GM19324 (cell line): ENCODE measurements at regions not wholly inside any gene's neighbourhood (a gene's known extent, or its start where the extent isn't known, plus 50 kb on each side); places are given as distances from the start of the nearest gene placed in this dataset.
"Not testable (repeated sequence)": the region's sequence is repeated elsewhere in the genome, so short reads cannot be mapped to it uniquely, and the experiment has no call there.

ENCODE experiments used
- ATAC-seq: cut with Tn5 transposase; IDR thresholded peaks from one replicate; pipeline ENCODE4 v1.9.1; 2021; ENCODE audit warnings: mild to moderate bottlenecking, moderate library complexity; ENCODE audit not compliant: unreplicated experiment, low FRiP score

DNA sequence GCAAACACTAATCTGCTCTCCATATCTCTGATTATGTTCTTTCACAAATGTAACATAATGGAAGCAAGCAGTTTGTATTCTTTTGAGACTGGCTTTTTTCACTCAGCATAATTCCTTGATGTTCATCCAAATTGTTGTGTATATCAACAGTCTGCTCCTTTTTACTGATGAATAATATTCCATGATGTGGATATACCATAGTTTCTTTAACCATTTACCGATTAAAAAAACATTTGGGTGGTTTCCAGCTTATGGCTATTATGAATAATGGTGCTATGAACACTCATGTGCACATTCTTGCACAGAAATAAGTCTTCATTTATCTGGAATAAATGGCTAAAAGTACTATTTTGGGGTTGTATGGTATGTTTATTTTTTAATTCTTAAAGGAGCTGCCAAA, 708.9 kb downstream of the RFPL4B start:
- ATAC-seq: no peak

DNA sequence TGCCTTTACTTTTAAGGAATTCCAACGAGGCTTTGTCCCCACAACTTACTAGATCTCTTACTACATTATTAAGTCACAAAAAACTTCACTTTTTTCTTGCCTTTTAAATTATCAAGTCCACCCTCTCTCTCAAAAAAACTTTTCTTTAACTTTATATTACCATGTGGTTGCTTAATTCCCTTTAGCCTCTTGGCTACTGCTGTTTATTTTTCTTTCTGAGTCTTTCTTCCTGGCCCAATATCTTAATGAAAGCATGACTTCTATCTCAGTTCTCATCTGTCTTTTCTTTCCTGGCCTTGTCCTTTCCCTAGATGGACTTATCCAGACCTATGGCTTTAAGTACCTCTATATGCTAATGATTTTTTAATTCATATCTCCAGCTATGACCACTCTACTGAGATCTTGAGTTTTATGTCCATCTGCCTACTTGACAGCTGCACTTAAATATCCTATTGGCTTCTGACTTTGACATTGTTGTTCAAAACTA, 710.5 kb downstream of the RFPL4B start:
- ATAC-seq: no peak

DNA sequence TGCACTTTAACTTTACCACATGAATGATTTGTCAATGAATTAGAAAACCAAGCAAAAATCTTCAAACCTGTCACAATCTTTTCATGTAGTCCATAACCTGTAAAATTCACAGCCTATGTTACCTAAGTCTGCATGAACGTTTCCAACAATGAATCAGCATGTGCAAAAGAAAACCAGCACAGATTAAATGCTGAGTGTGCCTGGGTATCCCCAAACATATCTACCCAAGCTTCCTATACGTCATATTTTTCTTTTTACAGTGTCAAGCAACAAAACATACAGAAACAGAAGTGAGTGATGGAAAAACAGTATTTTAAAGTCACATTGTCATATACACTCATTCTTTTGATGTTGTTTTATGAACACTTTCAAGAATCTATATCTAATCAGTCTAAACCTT, 713.5 kb downstream of the RFPL4B start:
- no peak for ATAC-seq

DNA sequence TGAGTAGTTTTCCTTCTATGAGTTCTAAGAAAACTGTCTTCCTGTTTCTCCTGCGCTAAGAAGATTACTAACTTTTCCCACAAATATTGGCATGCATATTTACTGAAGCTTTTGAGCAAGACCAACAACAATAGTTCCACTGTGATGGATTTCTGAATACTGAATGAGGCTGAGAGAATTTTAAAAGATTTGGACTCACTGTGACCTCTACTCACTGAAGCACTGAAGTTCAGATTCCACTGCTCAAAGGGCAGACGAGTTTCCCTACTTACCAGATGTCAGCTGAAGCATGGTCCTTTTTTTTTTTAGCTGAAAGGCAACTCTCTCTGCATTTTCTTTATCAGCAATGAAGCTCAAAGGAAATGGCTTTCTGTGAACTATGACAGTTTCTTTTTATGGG, 718.5 kb downstream of the RFPL4B start:
- no peak for ATAC-seq

DNA sequence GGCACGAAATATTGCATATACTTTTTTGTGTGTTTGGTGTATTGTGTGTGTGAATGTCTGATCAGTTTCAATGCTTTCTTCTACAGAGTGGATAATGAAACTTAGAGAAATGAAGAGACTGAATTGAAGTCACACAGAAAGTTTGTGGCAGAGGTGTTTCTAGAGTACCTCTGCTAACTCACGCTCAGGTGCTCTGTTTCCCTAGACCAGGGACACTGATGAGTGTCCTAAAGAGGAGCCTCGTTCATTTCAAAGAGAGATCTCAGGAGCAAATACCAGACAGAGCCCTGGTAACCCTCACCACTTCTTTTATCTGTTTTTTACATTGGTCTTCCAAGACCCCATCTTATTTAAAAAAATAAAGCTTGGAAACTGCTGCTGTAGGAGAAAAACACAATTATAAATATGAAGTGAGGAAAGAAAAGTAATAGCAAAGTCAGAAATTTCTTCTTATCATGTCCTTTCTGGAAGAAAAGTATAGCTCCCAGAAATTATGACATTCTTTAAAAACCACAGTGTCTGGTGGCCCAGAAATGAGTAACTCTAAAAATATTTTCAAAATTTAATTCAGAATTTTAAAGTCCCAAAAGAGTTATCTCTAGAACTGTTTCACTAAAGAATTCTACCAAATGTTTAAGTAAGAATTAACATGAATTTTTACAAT, 720.6 kb downstream of the RFPL4B start:
- no peak for ATAC-seq

DNA sequence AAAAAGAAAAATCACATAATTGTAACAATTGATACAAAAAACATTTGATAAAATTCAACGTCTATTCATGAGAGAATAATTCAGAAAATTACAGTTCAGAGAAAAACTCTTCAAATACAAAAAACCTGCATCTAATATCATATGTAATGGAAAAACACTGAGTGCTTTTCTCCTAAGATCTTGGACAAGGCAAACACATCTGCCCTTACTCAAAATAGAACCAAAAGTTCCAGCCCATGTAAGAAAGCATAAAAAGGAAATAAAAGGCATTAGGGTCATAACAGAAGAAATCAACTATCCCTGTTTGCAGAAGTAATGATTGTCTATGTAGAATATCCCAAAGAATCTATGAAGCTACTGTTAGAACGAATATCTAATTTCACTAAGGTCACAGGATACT, 721.4 kb downstream of the RFPL4B start:
- no peak for ATAC-seq

DNA sequence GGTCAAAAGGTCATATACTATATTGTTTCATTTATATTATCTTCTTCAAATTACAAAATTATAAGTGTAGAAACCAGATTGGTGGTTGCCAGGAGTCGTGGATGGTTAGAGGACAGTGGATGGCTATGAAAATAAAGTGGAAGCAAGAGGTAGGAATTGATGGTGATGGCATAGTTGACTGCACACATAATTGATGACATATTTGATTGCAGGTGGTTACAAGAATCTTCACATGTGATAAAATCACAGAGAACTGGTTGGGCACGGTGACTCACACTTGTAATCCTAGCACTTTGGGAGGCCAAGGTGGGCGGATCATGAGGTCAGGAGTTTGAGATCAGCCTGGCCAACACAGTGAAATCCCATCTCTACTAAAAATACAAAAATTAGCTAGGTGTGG, 723.6 kb downstream of the RFPL4B start:
- ATAC-seq: not testable (repeated sequence)

DNA sequence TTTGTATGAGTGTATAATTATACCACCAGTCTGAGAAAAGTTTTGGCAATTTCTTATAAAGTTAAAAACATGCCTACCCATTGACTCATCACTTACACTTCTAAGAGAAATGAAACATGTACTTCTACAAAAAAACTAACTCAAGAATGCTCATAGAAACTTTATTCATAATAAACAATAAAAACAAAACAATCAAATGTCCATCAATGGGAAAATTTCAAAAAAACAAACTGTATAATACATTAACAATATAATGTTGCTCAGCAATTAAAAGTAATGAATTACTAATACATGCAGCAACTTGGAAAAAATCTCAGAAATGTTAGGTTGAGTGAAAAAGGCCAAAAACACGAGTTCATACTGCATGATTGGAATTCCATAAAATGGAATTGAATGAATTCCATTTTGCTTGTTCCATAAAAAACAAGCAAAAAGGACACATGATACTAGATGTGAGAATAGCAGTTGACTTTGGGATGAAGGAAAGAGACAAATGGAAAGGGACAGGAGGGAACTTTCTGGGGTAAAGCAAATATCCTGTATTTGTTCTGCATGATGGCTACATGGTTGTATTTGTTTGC, 726.6 kb downstream of the RFPL4B start:
- ATAC-seq: no peak

DNA sequence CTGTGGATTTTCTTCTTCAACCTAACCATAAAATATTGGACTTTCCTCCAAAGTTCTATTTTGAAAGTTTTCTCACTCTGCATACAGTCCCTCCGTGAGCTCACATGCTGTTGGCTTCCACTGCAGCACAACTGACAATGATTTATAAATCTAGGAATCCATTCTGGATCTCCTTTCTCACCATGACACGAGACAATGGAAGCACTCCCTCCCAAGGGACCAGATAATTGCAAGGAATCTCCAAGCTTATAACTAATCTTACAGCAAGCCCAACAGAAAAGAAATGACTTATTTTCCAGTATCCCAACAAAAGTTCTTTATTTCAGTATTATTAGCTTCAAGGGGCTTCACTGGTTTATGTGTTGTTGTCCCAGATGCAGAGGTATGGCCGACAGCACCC, 729.0 kb downstream of the RFPL4B start:
- ATAC-seq: no peak

DNA sequence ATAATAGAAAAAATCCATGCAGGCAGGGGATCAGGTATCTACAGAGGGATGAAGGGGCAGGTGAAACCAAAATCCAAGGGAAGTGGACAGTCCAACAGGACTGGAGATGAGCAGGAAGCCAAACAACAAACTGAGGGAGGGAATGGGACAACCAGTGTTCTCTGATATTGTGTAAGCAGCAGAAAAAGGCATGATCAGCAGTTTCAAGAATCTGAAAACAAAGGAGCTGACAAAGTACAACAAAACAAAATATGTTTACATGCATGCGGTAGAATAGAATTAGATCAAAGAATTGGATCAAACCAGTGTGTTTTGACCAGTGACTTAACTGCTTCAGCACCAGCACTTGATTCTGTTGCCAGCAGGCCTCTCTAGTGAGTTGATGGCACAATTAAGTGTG, 729.7 kb downstream of the RFPL4B start:
- no peak for ATAC-seq

DNA sequence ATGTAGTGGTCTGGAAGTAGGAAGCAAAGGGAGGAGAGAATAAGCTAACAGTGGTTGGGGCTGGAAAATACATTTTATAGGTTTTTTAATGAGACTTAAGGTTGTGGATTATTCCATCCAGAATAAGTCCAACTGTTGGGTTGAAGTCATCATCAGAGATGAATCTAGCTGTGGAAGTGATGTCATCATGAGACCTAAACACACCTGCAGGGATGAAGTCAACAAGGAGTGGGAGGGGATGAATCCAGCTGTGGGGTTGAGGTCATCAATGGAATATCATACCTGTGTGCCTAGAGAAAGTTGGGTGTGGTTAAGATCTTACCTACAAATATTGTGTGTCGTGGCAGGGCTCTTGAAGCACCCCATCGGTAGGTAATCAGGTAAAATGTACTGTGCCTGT, 730.7 kb downstream of the RFPL4B start:
- no peak for ATAC-seq

DNA sequence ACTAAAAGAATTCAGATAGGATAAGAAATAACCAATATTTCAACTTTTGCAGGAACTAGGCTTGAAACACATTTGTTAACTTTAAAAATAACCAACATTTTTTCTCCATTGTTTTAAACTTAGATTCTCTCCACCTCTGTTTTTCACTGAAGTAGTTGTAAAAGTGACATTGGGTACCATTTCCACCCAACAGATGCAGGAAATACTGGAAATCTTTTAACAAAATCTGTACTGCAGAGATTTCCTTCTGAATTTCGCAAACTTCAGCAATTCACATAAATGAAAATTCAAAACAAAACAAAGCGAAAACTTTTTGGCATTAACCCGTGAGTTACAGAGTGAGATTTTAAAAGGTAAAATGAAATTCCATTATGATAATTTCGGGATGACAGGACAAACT, 731.7 kb downstream of the RFPL4B start:
- no peak for ATAC-seq

DNA sequence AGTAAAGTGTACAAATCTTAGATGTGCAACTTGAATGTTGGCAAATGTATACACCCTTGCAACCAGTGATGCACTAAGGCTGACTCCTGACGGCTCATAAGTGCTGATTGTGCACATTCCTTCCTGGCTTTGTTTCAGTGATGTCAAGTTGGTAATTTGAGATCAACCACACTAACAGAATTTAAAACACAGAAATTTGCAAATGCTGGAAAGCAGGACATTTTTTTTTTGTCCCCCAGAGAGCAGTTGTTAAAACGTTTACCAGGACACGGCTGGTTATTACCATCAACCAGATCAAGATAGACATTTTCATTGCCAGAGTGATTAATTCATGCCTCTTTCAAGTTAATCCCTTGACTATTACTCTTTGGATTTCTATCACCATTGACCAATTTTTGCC, 735.6 kb downstream of the RFPL4B start:
- ATAC-seq: no peak

DNA sequence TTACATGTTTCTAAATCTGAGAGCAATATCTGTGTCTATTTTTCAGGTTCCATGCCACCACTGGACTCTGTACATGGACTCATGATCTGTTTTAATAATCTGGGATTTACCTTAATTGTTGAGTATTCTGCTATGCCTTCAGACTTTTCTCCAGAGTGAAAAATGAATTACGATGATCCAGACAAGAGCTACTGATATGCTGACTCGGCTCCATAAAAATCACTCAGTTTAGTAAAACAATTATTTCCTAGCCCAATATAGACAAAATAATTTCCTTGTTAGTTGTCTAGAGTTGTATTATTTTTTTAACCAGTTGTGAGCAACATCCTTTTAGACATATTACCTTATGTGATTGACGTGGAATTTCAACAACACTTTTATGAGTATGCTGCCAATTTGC, 736.8 kb downstream of the RFPL4B start:
- ATAC-seq: no peak

DNA sequence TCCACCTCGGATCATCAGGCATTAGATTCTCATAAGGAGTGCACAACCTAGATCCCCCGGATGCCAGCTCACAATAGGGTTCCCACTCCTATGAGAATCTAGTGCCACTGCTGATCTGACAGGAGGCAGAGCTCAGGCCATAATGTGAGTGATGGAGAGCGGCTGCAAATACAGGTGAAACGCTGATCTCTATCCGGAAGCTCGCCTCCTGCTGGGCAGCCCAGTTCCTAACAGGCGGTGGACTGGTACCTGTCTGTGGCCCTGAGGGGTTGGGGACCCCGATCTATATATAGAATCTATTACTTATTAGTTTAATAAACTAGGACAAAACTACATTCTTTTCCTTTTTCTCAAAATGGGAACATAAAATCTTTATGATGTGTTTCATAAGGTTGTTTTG, 741.9 kb downstream of the RFPL4B start:
- ATAC-seq: no peak

DNA sequence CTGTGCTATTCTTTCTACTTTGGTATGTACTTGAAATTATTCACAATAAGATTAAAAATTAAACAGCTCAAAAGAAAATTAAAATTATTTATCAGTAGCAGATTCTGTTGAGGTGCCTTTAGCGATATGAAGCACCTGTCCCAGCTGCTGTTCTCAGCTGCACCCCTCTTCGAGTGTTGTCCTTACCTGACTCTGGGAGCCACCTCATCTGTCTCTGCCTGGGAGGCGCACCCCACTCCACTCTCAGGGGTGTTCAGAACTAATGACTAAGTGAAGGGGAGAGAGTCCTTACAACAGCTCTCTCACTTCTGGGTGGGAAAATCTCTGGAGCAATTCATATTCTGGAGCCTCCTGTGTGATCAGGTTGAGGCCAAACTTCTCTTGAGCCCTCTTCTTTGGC, 745.7 kb downstream of the RFPL4B start:
- ATAC-seq: no peak

DNA sequence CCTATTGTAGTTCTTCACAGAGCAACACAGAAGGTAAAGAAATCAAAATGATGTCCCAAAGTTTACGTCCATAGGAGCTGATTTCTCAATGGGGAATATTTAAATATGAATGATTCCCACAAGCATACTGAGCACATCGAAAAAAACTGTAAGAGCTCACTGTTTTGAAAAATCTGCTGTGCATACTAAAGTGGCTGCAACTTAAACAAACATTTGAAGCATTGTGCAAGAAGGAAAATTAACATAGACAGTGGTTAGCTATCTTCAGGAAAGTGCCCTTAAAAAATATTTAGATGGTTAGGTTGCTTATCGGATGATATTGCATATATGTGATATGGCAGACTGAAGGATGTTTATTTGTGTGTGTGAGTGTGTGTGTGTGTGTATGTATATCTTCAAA, 747.6 kb downstream of the RFPL4B start:
- ATAC-seq: no peak

DNA sequence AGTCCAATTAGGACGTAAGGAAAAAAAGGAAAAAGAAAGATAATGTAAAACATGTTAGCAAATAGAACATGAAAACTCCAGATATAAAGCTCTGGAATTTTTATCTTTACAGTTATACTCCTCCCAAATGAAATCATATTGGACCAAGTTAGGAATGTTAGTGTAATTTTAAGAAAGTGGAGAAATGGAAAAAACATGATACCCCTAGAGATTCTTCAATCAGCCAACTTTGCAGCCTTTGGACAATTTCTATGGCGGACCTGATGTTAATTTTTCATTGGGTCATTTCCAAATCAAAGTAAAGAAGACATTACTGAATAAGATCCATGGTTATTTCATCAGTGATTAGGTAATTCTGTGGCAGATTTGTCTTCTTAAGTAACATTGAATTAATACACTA, 748.7 kb downstream of the RFPL4B start:
- ATAC-seq: no peak

DNA sequence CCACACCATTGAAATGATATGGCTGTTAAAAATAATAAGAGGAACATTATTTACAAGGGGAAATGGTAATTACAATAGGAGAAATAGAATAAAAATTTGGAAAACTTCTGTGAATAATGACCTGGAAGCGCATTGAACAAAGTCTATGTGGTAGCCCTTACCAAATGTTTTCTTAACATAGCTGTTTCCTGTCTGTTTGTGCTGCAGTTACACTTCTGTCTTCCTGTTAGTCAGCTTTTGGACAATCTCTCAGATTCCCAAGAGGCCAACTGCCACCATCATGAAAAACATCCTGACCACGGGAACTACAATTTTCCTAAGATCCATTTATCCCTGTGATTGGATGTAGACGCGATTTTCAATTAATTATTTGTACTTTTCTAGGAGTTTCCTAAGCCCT, 754.4 kb upstream of the MARCKS start:
- ATAC-seq: no peak

DNA sequence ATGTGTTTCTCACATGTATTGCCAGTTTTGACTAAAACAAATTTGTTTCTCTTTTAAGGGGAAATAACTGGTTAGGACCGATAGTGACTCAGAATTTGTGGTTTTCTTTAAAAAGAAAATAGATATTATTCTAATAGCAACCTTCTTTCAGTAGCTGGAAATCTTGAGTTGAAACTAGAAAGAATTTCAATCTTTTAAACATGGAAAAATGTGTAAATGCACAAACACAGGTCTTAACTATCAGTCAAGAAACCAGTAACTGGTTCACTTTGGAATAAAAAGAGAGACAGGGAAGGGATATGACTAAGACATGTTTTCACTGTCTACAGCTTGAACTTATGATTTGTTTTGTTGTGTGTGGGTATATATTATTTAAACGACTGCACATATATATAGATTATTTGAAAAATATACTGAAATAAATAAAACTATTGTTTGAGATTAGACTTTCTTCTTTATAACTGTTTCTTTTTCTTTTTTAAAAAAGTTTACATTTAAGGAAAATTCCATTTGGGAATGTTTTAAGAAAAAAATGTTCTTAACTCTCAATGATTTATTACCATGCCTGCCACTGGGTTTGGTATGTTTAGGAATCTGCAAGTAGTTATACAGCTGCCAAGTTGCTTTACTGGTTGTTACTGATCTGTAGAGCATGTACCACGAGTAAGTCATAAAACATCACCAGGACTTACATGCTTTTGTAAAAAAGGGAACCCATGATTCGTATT, 753.3 kb upstream of the MARCKS start:
- ATAC-seq: no peak

DNA sequence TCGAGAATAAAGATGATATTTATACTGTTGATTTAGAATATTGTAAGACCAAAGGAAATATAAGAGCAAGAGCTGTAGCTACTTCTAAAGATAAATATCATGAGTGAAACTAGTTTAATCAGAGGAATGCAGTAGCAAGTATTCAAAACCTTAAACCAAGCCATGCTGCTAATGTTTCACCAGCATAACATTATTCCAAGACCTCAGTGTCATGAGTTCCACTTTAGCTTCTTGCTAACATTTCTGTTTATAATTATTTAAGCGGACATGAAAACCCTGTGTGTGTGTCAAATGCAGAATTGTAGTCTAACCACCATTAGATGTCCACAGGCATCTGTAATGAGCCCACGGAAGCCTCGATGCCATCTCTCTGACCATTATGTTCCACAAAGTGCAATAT, 752.6 kb upstream of the MARCKS start:
- ATAC-seq: no peak

DNA sequence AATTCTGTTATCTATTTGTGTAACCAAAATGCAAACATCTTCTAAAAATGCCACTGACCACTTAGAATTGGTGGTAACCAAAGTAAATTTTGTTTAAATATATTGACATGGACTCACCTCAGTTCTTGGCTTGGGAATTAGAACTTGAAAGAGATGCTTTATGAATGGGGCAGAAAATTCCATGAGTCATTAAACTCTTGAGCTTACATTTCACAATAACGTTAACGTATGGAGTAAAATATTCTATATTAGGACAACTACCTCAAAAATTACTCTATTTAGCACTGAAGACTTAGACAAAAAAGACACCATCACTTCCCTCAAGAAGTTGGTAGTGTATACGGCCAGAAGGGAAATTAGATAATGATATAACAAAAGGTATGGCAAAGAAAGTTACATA, 752.2 kb upstream of the MARCKS start:
- no peak for ATAC-seq
